Esophagus muscularis mucosa (tissue), 4 donors: ENCODE measurements at regions not wholly inside any gene's neighbourhood (a gene's known extent, or its start where the extent isn't known, plus 50 kb on each side); places are given as distances from the start of the nearest gene placed in this dataset.

Source experiments
- DNase-seq: peaks from one replicate; pipeline ENCODE4 v3.0.0-alpha.2; 2017; ENCODE audit errors: extremely low spot score
- H3K27ac ChIP-seq, 4 donors: fragments of 200-600 bp; sonication (generic); replicated peaks in 1 of 4; 1 replicate in 3 of 4; 2 replicates in 1 of 4; pipeline ENCODE4 v1.5.1; 2016 to 2019; ENCODE audit warnings: mild to moderate bottlenecking in 1 of 4
- H3K27me3 ChIP-seq, 4 donors: fragments of 200-600 bp; sonication (generic); one replicate each; pipeline versions ENCODE4 v1.5.1 to v1.6.0; 2016 to 2019
- H3K36me3 ChIP-seq, 4 donors: fragments of 200-600 bp; sonication (generic); one replicate each; pipeline ENCODE4 v1.5.1; 2016 to 2019
- H3K4me1 ChIP-seq, 4 donors: fragments of 200-600 bp; sonication (generic); one replicate each; pipeline ENCODE4 v1.5.1; 2016 to 2019
- H3K4me3 ChIP-seq, 4 donors: fragments of 200-600 bp; sonication (generic); 1 replicate in 2 of 4; 2 replicates in 2 of 4; pipeline ENCODE4 v1.5.1; 2016 to 2019; ENCODE audit warnings: mild to moderate bottlenecking in 4 of 4, moderate library complexity in 1 of 4
- H3K9me3 ChIP-seq, 4 donors: fragments of 200-600 bp; sonication (generic); 1 replicate in 3 of 4; 2 replicates in 1 of 4; pipeline ENCODE4 v1.5.1; 2016 to 2019
- CTCF ChIP-seq, 3 experiments: fragments of 200-600 bp in 2 of 3; fragments of 450-650 bp in 1 of 3; sonication (generic) in 2 of 3; IDR thresholded peaks; one replicate each; pipeline ENCODE4 v1.5.1; 2017 to 2019; ENCODE audit warnings: antibody characterized with exemption in 3 of 3, mild to moderate bottlenecking in 2 of 3, moderate library complexity in 1 of 3
- EP300 ChIP-seq: sonication (generic); formaldehyde crosslinking; IDR thresholded peaks from one replicate; pipeline ENCODE4 v1.6.1; 2017; ENCODE audit warnings: antibody characterized with exemption
- POLR2A ChIP-seq: fragments of 450-650 bp; IDR thresholded peaks from one replicate; pipeline ENCODE4 v1.6.1; 2017; ENCODE audit warnings: antibody characterized with exemption, moderate library complexity, mild to moderate bottlenecking, low read depth
- POLR2AphosphoS5 ChIP-seq, 2 donors: sonication (generic); formaldehyde crosslinking; IDR thresholded peaks; one replicate each; pipeline ENCODE4 v1.6.1; 2017; ENCODE audit warnings: antibody characterized with exemption in 2 of 2
- whole genome bisulfite sequencing: methylation state at CpG from one replicate; pipeline ENCODE4 v1.1.5; 2018; 5-methylcytosine and 5-hydroxymethylcytosine counted together
- intact Hi-C: fragments of 100-400 bp; cut with DNase I; formaldehyde crosslinking; loops from one replicate; pipeline ENCODE4 v1.15.1; 2023

GRCh38 chr5:67488885-67489284 is 292.3 kb upstream of the CD180 start:
- 54% methylated on average over 4 of the region's 4 CpGs for WGBS
- intact Hi-C loops, result no loop called here
- Histone ChIP-seq H3K4me1 (peaks cover 5 to 32% (median 20%) of the 10 kb centered on the region in 4 donors), H3K27ac (no peak overlapping the region), H3K27me3 (no peaks in the 10 kb centered on the region), H3K9me3 (no peaks in the 10 kb centered on the region), H3K36me3 (no peaks in the 10 kb centered on the region), H3K4me3 (no peak overlapping the region)
- TF ChIP-seq POLR2A (no peak), POLR2AphosphoS5 (IDR thresholded peaks at IDR 0.05) (no peak), EP300 (no peak)
- no peak for DNase-seq

- Histone ChIP-seq H3K4me3 (no peak overlapping the region), H3K27me3 (no peaks in the 10 kb centered on the region), H3K4me1 (peaks cover 5 to 27% (median 16%) of the 10 kb centered on the region in 4 donors), H3K27ac (no peak overlapping the region), H3K9me3 (no peaks in the 10 kb centered on the region), H3K36me3 (no peaks in the 10 kb centered on the region)
- intact Hi-C loops, result no loop called here
- DNase-seq, result no peak
- 85% methylated on average over 4 of the region's 4 CpGs for WGBS
- TF ChIP-seq POLR2AphosphoS5 (IDR thresholded peaks at IDR 0.05) (no peak), CTCF (IDR thresholded peaks at IDR 0.05) (no peak), POLR2A (no peak), EP300 (no peak)
Measured at GRCh38 chr5:67487862-67488261, 291.3 kb upstream of the CD180 start.

GRCh38 chr5:67483453-67484030 is 286.9 kb upstream of the CD180 start:
- WGBS, result 91% methylated on average over 2 of the region's 2 CpGs
- no peak for TF ChIP-seq EP300
- TF ChIP-seq CTCF (IDR thresholded peaks at IDR 0.05), result no peak
- no peak for DNase-seq
- Histone ChIP-seq H3K4me1 (no peaks in the 10 kb centered on the region), H3K36me3 (no peaks in the 10 kb centered on the region), H3K9me3 (no peaks in the 10 kb centered on the region), H3K4me3 (no peak overlapping the region), H3K27me3 (no peaks in the 10 kb centered on the region), H3K27ac (no peak overlapping the region)
- intact Hi-C loops, result no loop called here

- Histone ChIP-seq H3K4me3 (no peak overlapping the region), H3K36me3 (no peaks in the 10 kb centered on the region), H3K4me1 (peaks cover 0 to 8% (median 7%) of the 10 kb centered on the region in 4 donors), H3K9me3 (no peaks in the 10 kb centered on the region), H3K27ac (no peak overlapping the region), H3K27me3 (no peaks in the 10 kb centered on the region)
- intact Hi-C loops, result no loop called here
- DNase-seq, result no peak
- 90% methylated on average over 1 of the region's 1 CpG for WGBS
- no peak for TF ChIP-seq EP300
Measured at GRCh38 chr5:67481362-67481761, 284.8 kb upstream of the CD180 start.

GRCh38 chr5:67478337-67478736 is 281.7 kb upstream of the CD180 start:
- intact Hi-C loops, result no loop called here
- WGBS, result 70% methylated on average over 2 of the region's 2 CpGs
- no peak overlapping the region for H3K4me3 ChIP-seq

More at GRCh38 chr5:67478337-67478736, 281.7 kb upstream of the CD180 start:
- Histone ChIP-seq H3K36me3 (no peaks in the 10 kb centered on the region), H3K9me3 (no peaks in the 10 kb centered on the region), H3K27ac (no peak overlapping the region), H3K27me3 (no peaks in the 10 kb centered on the region), H3K4me1 (peaks cover 0 to 26% (median 19%) of the 10 kb centered on the region in 4 donors)
- DNase-seq, result no peak
- TF ChIP-seq CTCF (IDR thresholded peaks at IDR 0.05), result no peak
- no peak for TF ChIP-seq POLR2AphosphoS5 (IDR thresholded peaks at IDR 0.05)
- TF ChIP-seq POLR2A, result no peak
- no peak for TF ChIP-seq EP300
